ENCODE measurements at regions not wholly inside any gene's neighbourhood (a gene's known extent, or its start where the extent isn't known, plus 50 kb on each side); places are given as distances from the start of the nearest gene placed in this dataset.

GRCh38 chr11:116119158-116119557, 614.9 kb upstream of the CADM1 start:
- CTCF ChIA-PET: interaction anchor here (1.2 to 2.2 kb wide), 3 partner anchors 8 to 34 kb away, joined by 3 to 7 read pairs (median 3); no protein-coding TSS in a partner anchor
- TF ChIP-seq CTCF (IDR thresholded peaks at IDR 0.05; ENCODE audit: control extremely low read depth, extremely low read depth, low read depth, missing control alignments): no peak
- POLR2A ChIA-PET: no interaction called here
- DNase-seq (ENCODE audit: extremely low spot score): no peak

DNA sequence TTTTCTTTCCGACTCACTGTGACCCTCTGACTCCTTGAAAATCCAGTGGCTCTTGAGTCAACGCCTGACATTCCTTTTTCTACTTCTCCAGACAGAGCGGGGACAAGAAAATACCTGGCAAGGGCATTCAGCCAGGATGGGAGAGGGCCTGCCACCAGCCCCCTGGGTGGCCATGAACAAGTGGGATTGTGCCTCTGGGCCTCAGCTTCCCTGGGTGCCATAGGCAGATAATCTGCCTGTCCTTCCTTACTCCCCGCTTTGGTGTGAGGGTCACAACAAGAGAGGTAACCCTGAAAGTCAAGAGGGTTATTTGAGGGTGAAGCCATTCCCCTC, 613.9 kb upstream of the CADM1 start:
- POLR2A ChIA-PET: no interaction called here
- no peak for TF ChIP-seq CTCF (IDR thresholded peaks at IDR 0.05; ENCODE audit: control extremely low read depth, extremely low read depth, low read depth, missing control alignments)
- DNase-seq (ENCODE audit: extremely low spot score): no peak
- CTCF ChIA-PET: no interaction called here

DNA sequence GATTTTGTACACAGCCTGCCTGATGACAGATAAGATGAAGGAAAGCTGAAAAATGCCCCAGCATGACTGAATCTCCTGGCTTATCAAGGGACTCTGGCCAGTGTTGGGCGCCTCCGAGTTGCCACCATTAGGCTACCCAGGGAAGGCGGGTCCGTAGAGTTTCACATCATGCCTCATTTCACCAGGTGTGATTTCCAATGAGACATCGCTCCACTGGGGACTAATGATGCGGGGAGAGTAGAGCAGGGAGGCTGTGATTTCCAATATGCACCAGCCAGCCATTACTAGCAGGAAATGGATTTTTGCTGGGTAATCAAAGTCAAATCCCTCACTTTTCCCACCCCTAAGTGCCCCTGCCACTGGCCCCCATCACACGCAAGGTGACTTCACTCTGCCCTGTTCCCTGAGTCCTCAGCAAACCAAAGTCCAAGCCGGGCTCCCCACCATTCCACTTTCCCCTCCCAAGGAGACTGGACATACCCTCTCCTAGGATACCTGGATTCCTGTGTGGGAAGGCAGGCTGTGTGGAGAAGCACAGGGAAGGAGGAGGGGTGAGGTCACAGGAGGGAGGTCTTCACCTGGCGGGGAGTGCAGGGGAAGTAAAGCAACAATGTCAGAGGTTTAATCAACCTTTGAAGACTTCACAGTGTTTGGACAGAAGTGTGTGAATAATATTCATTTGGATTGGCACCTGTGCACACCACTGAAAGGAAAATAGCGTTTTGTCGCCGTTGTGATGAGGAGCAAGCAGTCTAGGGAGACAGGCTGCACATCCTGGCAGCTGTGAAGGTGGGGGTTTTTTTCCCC, 613.3 kb upstream of the CADM1 start:
- DNase-seq (ENCODE audit: extremely low spot score): no peak
- CTCF ChIA-PET: no interaction called here
- TF ChIP-seq CTCF (IDR thresholded peaks at IDR 0.05; ENCODE audit: control extremely low read depth, extremely low read depth, low read depth, missing control alignments): no peak
- POLR2A ChIA-PET: no interaction called here

GRCh38 chr11:116115801-116116200, 611.6 kb upstream of the CADM1 start:
- ChIA-PET CTCF (interaction anchor here (1.1 to 1.2 kb wide), 2 partner anchors 25 to 30 kb away, joined by 4 to 5 read pairs; no protein-coding TSS in a partner anchor), POLR2A (no interaction called here)
- no peak for DNase-seq (ENCODE audit: extremely low spot score)
- TF ChIP-seq CTCF (IDR thresholded peaks at IDR 0.05; ENCODE audit: control extremely low read depth, extremely low read depth, low read depth, missing control alignments): no peak

GRCh38 chr11:116114198-116114651, 610.0 kb upstream of the CADM1 start:
- DNase-seq (ENCODE audit: extremely low spot score): no peak
- ChIA-PET POLR2A (no interaction called here), CTCF (interaction anchor here (1.6 kb wide), 1 partner anchor 10 kb away, joined by 3 read pairs; no protein-coding TSS in a partner anchor)
- TF ChIP-seq CTCF (IDR thresholded peaks at IDR 0.05; ENCODE audit: control extremely low read depth, extremely low read depth, low read depth, missing control alignments): no peak

GRCh38 chr11:116112087-116112935, 608.1 kb upstream of the CADM1 start:
- POLR2A ChIA-PET: no interaction called here
- CTCF ChIA-PET: interaction anchor here (1.6 kb wide), 1 partner anchor 8 kb away, joined by 3 read pairs; no protein-coding TSS in a partner anchor
- no peak for DNase-seq (ENCODE audit: extremely low spot score)
- no peak for TF ChIP-seq CTCF (IDR thresholded peaks at IDR 0.05; ENCODE audit: control extremely low read depth, extremely low read depth, low read depth, missing control alignments)

Data from GM10248 (cell line).